A673 (cell line): ENCODE measurements at regions not wholly inside any gene's neighbourhood (a gene's known extent, or its start where the extent isn't known, plus 50 kb on each side); places are given as distances from the start of the nearest gene placed in this dataset.

Experiments used
- EZH2 ChIP-seq: fragments of 200-600 bp; sonication (generic); IDR thresholded peaks from 2 replicates; pipeline ENCODE4 v1.6.1; 2017; ENCODE audit warnings: borderline replicate concordance, low read depth, mild to moderate bottlenecking, mixed read lengths, antibody characterized with exemption, low read length; ENCODE audit not compliant: poor library complexity, severe bottlenecking
- TF ChIP-seq, protein P1 (sequence below): fragments of 300-800, 200-600 bp; sonication (generic); conservative IDR thresholded peaks from 2 replicates; pipeline ENCODE4 v1.5.1; 2017; ENCODE audit warnings: low read depth, mild to moderate bottlenecking, antibody characterized with exemption, low read length, moderate library complexity, mixed read lengths

DNA sequence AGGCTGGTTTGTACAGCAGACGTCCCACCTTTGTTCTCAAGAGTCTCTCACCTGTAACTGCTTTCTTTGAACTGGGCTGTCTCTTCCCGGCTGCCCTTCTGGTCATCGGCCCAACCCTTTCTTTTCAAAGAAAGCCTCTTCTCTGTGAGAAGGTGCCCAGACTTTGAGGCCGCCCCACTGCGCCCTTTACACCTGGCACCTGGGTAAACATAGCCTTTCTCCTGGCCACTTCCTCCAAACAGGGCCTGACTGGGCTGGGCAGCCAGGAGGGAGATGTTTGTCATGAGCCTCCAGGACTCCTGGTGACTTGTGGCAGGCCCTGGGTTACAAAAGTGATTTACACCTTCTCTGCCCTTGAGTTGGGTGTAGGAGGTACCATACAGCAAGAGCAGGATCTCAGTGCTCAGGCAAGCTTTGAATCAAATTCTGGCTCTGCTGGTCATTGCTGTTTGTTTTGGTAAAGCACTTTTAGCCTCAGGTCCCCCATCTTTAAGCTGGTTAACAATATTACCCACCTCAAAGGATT lies 127.2 kb upstream of the CXCL14 start:
- TF ChIP-seq, protein P1, sequence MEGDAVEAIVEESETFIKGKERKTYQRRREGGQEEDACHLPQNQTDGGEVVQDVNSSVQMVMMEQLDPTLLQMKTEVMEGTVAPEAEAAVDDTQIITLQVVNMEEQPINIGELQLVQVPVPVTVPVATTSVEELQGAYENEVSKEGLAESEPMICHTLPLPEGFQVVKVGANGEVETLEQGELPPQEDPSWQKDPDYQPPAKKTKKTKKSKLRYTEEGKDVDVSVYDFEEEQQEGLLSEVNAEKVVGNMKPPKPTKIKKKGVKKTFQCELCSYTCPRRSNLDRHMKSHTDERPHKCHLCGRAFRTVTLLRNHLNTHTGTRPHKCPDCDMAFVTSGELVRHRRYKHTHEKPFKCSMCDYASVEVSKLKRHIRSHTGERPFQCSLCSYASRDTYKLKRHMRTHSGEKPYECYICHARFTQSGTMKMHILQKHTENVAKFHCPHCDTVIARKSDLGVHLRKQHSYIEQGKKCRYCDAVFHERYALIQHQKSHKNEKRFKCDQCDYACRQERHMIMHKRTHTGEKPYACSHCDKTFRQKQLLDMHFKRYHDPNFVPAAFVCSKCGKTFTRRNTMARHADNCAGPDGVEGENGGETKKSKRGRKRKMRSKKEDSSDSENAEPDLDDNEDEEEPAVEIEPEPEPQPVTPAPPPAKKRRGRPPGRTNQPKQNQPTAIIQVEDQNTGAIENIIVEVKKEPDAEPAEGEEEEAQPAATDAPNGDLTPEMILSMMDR: no peak
- no peak for TF ChIP-seq EZH2
